Activated T-cell treated with anti-CD3 and anti-CD28 coated beads for 4 hours (primary cell): ENCODE measurements at regions not wholly inside any gene's neighbourhood (a gene's known extent, or its start where the extent isn't known, plus 50 kb on each side); places are given as distances from the start of the nearest gene placed in this dataset.
"Not testable (repeated sequence)": the region's sequence is repeated elsewhere in the genome, so short reads cannot be mapped to it uniquely, and the experiment has no call there.

ENCODE experiments used
- DNase-seq: peaks from one replicate; pipeline ENCODE4 v3.0.0-alpha.2; 2020

- not testable (repeated sequence) for DNase-seq
Observed at GRCh38 chr1:83455753-83456152, 543.2 kb downstream of the TTLL7 start.

DNA sequence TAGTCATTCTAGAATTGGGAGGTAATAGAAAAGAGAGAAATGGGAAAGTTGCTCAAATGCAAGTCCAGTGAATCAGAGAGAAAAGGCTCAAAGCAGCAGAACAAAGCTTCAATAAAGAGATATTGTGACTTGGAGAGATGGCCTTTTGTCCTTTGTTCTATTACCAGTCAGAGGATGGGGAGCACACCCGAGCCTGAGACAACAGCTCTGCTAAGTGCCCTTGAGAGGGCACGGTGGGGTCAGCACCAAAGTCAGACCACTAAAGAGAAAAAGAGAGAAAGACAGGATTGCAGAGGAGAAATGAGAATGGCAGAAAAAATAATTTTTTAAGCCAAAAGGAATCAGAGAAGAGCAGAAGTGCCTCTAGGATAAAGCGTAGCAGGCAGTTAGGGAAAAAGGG is 553.1 kb downstream of the TTLL7 start:
- not testable (repeated sequence) for DNase-seq

GRCh38 chr1:83442412-83442811 is 556.5 kb downstream of the TTLL7 start:
- not testable (repeated sequence) for DNase-seq

DNA sequence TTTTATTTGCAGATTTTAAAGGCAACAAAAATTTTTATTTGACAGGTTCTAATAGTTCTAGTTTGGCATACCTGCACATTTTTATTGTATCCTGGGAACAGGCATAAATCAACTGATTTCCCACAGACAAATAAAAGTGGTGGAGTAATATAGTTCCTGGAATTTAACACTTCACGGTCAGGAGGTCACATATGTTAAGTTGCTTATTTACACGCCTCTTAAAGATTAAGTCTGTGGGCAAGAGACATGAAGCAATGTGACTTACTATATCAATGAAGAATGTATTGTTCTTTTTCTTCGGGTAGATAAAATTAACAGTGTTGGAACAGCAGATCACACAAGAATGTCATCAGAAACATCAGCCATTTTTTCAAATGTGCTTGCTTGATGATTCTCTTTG is 558.3 kb downstream of the TTLL7 start:
- not testable (repeated sequence) for DNase-seq

GRCh38 chr1:83440021-83440420 is 558.9 kb downstream of the TTLL7 start:
- DNase-seq, result not testable (repeated sequence)

DNA sequence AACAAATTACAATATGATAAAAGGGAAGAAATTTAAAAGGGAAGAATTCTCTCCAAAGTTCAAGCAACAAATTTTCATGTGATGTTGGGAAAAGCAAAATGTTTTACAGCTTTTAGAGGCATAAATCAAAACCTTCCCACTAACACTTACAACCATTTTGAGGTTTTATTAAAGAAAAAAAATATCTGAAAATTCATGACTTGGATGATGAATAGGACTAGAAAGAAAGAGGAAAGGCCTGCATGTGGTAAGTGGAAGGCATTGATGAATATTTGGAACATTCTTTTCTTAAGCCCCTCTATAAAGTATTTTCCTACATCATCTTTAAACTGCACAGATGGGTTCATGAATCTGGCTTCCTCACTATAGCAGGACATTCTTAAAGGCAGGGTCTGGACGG is 560.6 kb downstream of the TTLL7 start:
- DNase-seq, result not testable (repeated sequence)

DNA sequence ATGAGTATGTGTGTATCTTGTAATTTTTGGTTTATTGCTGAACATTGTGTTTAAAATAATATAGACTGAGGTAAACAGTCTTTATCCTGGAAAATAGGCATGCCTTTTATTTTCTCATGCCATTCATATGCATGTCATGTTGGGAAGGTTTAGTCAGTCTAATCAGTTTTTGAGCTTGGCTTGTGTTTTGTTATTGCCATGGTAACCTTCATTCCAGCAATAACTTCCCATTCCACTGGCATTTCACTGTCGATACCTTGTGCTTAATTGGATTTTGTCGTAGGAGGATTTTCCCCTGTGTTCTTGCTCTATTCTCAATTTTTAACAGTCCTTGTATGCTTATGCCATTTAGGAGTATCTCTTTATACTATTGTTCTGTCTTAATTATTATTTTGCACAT is 563.6 kb downstream of the TTLL7 start:
- DNase-seq, result not testable (repeated sequence)

GRCh38 chr1:83427566-83427965 is 571.4 kb downstream of the TTLL7 start:
- DNase-seq, result not testable (repeated sequence)

- DNase-seq, result not testable (repeated sequence)
Observed at GRCh38 chr1:83423382-83423781, 575.5 kb downstream of the TTLL7 start.

DNA sequence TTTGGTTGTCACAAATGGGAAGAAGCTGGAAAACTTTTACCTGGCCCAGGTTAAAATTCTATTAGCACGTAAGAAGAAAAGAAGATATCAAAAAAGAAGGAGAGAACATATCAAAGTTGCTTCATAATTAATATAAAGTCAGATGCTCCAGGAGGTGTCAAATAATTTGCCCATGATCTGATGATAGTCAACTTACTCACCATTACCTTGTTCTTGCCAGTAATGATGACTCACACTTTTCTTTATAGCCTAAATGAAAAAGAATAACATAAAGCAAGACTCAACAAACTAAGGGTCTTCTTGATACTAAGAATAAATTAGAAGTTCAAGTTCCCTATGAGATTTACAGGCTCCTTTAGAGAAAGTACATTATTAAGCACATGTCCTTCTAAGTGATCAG is 580.4 kb downstream of the TTLL7 start:
- no peak for DNase-seq

GRCh38 chr1:83413839-83414107 is 585.2 kb downstream of the TTLL7 start:
- DNase-seq, result not testable (repeated sequence)

GRCh38 chr1:83410746-83411413 is 588.1 kb downstream of the TTLL7 start:
- DNase-seq, result not testable (repeated sequence)

GRCh38 chr1:83406693-83407371 is 592.1 kb downstream of the TTLL7 start:
- not testable (repeated sequence) for DNase-seq

- not testable (repeated sequence) for DNase-seq
Observed at GRCh38 chr1:83405789-83406188, 593.1 kb downstream of the TTLL7 start.

- DNase-seq, result not testable (repeated sequence)
Observed at GRCh38 chr1:83403500-83403899, 595.4 kb downstream of the TTLL7 start.

- DNase-seq, result not testable (repeated sequence)
Observed at GRCh38 chr1:83401146-83401545, 597.8 kb downstream of the TTLL7 start.

DNA sequence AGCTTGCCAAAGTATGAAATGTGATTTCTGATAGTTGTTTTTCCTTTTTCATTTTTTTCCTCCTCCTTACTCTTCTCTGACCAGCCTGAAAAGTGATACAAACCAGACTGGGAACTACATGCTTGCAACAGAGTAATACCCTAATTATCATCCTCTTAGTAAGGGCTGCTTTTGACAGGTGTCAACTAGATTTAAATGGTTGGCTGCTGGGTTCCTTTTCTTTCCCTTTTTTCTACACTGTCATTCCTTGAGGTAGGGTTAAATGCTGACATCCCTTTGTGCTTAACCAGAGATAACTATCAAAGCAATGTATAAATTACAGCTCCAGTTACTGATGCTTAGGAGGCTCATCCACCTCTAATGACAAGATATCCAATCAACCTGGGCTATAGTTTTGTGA is 598.8 kb downstream of the TTLL7 start:
- DNase-seq, result not testable (repeated sequence)

- DNase-seq, result not testable (repeated sequence)
Observed at GRCh38 chr1:83398125-83398524, 600.8 kb downstream of the TTLL7 start.

- DNase-seq, result not testable (repeated sequence)
Observed at GRCh38 chr1:83395130-83395529, 603.8 kb downstream of the TTLL7 start.

DNA sequence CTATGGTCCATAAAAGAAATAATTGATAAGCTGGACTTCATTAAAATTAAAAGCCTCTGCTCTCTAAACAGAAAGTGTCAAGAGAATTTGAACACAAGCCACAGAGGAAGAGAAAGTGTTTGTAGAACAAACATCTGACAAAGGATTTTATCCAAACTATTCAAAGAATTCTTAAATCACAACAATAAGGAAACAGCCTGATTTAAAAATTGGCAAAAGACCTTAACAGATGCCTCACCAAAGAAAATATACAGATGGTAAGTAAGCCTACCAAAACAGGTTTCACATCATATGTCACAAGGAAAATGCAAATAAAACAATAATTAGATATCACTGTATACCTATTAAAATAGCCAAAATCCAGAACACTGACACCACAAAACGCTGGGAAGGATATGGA is 612.0 kb downstream of the TTLL7 start:
- DNase-seq, result not testable (repeated sequence)

- DNase-seq, result not testable (repeated sequence)
Observed at GRCh38 chr1:83383107-83383506, 615.8 kb downstream of the TTLL7 start.

DNA sequence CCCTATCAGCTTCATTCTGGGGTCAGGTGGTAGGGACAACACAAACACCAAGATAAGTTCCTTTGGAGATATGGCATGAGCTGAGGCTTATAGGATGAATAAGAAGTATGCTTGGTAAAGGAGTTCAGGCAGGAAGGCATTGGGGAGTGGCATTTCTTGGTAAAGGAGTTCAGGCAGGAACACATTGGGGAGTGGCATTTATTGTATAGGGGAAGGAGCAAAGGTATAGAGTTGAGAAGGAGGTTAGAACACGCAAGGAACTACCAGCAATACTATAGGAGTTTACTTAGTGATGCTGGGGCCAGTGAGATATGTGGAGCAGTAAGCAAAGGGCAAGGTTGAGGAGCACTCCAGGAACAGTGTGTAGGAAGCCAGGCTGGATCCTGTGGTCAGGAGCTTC is 625.9 kb downstream of the TTLL7 start:
- DNase-seq, result not testable (repeated sequence)

- DNase-seq, result not testable (repeated sequence)
Observed at GRCh38 chr1:83369853-83370252, 629.1 kb downstream of the TTLL7 start.

DNA sequence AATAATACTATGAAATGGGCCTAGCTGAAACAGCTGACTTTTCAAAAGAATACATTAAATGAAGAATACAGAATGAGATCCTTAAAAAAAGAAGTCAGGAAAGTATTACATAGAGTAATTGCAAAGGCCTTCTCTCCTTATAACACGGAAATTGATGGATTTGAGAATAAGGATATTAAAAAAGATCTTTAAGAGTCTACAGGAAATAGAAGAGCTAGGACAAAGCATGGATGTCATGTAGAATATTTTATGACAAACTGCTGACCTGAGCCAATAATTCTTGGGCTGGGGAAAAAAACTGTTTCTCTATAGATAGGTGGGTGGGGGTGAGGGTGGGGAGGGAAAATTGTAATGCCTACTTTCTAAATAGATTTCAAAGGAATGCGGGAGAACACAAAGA is 633.6 kb downstream of the TTLL7 start:
- DNase-seq, result not testable (repeated sequence)

GRCh38 chr1:83345375-83345774 is 653.6 kb downstream of the TTLL7 start:
- not testable (repeated sequence) for DNase-seq
